Left lung (tissue), 4 donors: ENCODE measurements at regions not wholly inside any gene's neighbourhood (a gene's known extent, or its start where the extent isn't known, plus 50 kb on each side); places are given as distances from the start of the nearest gene placed in this dataset.
A peak's percentile ranks its signal among the peaks of the same experiment; 100 is the strongest.

Source experiments
- ATAC-seq: fragments of 200-7000 bp; cut with Tn5 transposase; one replicate; pipeline ENCODE4 v1.9.1; 2020; ENCODE audit warnings: moderate library complexity
- DNase-seq, 4 donors: peaks; one replicate each; pipeline ENCODE4 v3.0.0-alpha.2; 2013 to 2020
- H3K27ac ChIP-seq, 2 donors: fragments of 200-600 bp; sonication (generic) in 1 of 2; one replicate each; pipeline versions ENCODE4 v1.5.0 to v1.8.0; 2020 to 2021
- H3K27me3 ChIP-seq, 2 donors: fragments of 200-600 bp; sonication (generic) in 1 of 2; one replicate each; pipeline versions ENCODE4 v1.5.0 to v1.8.0; 2020 to 2021
- H3K36me3 ChIP-seq, 2 donors: fragments of 200-600 bp; sonication (generic) in 1 of 2; one replicate each; pipeline versions ENCODE4 v1.5.0 to v1.8.0; 2020 to 2021
- H3K4me1 ChIP-seq, 2 donors: fragments of 200-600 bp; one replicate each; pipeline ENCODE4 v1.8.0; 2021
- H3K4me3 ChIP-seq, 2 donors: fragments of 200-600 bp; sonication (generic) in 1 of 2; one replicate each; pipeline versions ENCODE4 v1.5.0 to v1.8.0; 2020 to 2021; ENCODE audit warnings: mild to moderate bottlenecking in 1 of 2
- H3K9me3 ChIP-seq, 2 donors: fragments of 200-600 bp; sonication (generic) in 1 of 2; one replicate each; pipeline versions ENCODE4 v1.5.0 to v1.8.0; 2020 to 2021
- intact Hi-C, 2 donors: fragments of 100-400 bp; cut with DNase I; formaldehyde crosslinking; loops; one replicate each; pipeline versions ENCODE4 v1.11.2 to v1.14.2; 2022
- TF ChIP-seq, protein P1 (sequence below), 2 donors: fragments of 200-600 bp; sonication (generic) in 1 of 2; IDR thresholded peaks; one replicate each; pipeline versions ENCODE4 v1.5.0 to v1.8.0; 2021; ENCODE audit warnings: antibody characterized with exemption in 2 of 2
- donor health status: DM: no; HTN: yes; CAD: no.
- donor health status: DM: no; HTN: no; CAD: no.

DNA sequence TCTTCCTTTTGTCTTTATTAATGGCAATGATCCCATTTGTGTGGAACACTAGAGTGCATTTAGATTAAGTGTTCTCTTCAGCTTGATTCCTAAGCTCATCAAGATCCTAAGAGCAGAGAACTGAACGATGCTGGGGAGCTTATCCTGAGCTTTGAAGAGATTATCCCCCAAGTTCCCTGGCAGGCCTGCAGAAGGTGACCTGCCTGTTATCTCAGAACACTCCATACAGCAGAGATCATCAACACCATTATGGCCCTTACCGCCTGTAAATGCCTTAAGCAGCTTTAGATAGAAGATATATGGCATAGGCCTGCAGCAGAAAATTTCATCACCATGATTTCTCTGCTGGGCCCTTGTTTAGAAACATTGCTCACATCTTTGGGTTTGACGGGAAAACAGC lies 779.9 kb upstream of the MAP3K7 start:
- no peaks in the 10 kb centered on the region for H3K36me3 ChIP-seq
- ATAC-seq (no peak), DNase-seq (no peak)
- H3K27me3 ChIP-seq: no peaks in the 10 kb centered on the region
- H3K4me3 ChIP-seq: no peak overlapping the region
- H3K9me3 ChIP-seq: peaks cover 0 to 6% of the 10 kb centered on the region in 2 donors
- TF ChIP-seq, protein P1, sequence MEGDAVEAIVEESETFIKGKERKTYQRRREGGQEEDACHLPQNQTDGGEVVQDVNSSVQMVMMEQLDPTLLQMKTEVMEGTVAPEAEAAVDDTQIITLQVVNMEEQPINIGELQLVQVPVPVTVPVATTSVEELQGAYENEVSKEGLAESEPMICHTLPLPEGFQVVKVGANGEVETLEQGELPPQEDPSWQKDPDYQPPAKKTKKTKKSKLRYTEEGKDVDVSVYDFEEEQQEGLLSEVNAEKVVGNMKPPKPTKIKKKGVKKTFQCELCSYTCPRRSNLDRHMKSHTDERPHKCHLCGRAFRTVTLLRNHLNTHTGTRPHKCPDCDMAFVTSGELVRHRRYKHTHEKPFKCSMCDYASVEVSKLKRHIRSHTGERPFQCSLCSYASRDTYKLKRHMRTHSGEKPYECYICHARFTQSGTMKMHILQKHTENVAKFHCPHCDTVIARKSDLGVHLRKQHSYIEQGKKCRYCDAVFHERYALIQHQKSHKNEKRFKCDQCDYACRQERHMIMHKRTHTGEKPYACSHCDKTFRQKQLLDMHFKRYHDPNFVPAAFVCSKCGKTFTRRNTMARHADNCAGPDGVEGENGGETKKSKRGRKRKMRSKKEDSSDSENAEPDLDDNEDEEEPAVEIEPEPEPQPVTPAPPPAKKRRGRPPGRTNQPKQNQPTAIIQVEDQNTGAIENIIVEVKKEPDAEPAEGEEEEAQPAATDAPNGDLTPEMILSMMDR (IDR thresholded peaks at IDR 0.05): no peak
- no peaks in the 10 kb centered on the region for H3K4me1 ChIP-seq
- intact Hi-C loops: no loop called here
- no peak overlapping the region for H3K27ac ChIP-seq

GRCh38 chr6:91358986-91359385 lies 772.1 kb upstream of the MAP3K7 start:
- peaks cover 0 to 1% of the 10 kb centered on the region in 2 donors for H3K9me3 ChIP-seq
- DNase-seq (no peak), ATAC-seq (no peak)
- H3K4me3 ChIP-seq: no peak overlapping the region
- no peaks in the 10 kb centered on the region for H3K27me3 ChIP-seq
- intact Hi-C loops: no loop called here
- TF ChIP-seq, protein P1 (IDR thresholded peaks at IDR 0.05): no peak
- H3K27ac ChIP-seq: no peak overlapping the region
- H3K4me1 ChIP-seq: no peaks in the 10 kb centered on the region
- no peaks in the 10 kb centered on the region for H3K36me3 ChIP-seq

DNA sequence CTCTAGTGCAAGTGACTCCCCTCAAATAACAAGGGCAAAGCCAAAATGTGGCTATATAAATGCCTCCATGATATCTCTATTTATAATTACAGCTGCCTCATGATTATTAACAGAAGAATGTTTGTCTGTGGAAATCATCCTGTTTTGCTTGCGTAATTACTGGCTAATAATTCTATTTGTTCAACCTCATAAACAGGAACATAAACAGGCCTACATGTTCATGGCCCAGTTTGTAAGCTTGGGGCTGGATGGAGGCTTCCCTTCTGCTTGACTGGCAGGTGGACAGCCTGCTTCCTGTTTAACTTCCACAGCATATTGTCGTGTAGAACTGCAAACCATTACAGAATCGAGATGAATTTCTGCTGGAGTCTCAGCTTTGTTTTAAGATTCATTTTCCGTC lies 766.0 kb upstream of the MAP3K7 start:
- Histone ChIP-seq H3K27ac (no peak overlapping the region), H3K36me3 (no peaks in the 10 kb centered on the region), H3K4me1 (no peaks in the 10 kb centered on the region), H3K27me3 (no peaks in the 10 kb centered on the region), H3K4me3 (no peak overlapping the region), H3K9me3 (peaks cover 0 to 1% of the 10 kb centered on the region in 2 donors)
- TF ChIP-seq, protein P1 (IDR thresholded peaks at IDR 0.05): no peak
- peak in 2 of 4 donors; percentile 27 to 40 for DNase-seq
- intact Hi-C loops: no loop called here
- no peak for ATAC-seq

- Histone ChIP-seq H3K4me3 (no peak overlapping the region), H3K9me3 (peaks cover 0 to 1% of the 10 kb centered on the region in 2 donors), H3K27ac (no peak overlapping the region), H3K36me3 (no peaks in the 10 kb centered on the region), H3K27me3 (no peaks in the 10 kb centered on the region), H3K4me1 (no peaks in the 10 kb centered on the region)
- TF ChIP-seq, protein P1 (IDR thresholded peaks at IDR 0.05): no peak
- peak in 1 of 4 donors; percentile 5 for DNase-seq
- intact Hi-C loops: no loop called here
- no peak for ATAC-seq
Measured at GRCh38 chr6:91352321-91352720, 765.4 kb upstream of the MAP3K7 start.

DNA sequence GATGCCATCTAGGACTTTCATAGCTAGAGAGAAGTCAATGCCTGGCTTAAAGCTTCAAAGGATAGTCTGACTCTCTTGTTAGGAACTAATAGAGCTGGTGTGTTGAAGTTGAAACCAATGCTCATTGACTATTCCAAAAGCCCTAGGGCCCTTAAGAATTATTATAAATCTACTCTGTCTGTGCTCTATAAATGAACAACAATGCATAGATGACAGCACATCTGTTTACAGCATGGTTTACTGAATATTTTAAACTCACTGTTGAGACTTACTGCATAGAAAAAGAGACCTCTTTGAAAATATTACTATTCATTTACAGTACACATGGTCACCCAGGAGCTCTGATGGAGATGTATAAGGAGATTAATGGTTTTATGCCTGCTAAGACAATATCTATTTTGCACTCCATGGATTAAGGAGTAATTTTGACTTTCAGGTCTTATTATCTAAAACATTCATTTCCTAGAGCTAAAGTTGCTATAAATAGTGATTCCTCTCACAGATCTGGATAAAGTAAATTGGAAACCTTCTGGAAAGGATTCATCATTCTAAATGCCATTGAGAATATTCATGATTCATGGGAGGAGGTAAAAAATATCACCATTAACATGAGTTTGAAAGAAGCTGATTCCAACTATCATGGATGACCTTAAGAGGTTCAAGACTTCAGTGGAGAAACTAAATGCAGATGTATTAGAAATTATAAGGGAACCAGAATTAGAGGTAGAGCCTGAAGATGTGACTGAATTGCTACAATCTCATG lies 763.5 kb upstream of the MAP3K7 start:
- H3K9me3 ChIP-seq: peaks cover 0 to 1% of the 10 kb centered on the region in 2 donors
- no peaks in the 10 kb centered on the region for H3K27me3 ChIP-seq
- H3K36me3 ChIP-seq: no peaks in the 10 kb centered on the region
- H3K4me3 ChIP-seq: no peak overlapping the region
- ATAC-seq: no peak
- intact Hi-C loops: no loop called here
- no peak for DNase-seq
- no peak overlapping the region for H3K27ac ChIP-seq
- TF ChIP-seq, protein P1 (IDR thresholded peaks at IDR 0.05): no peak
- H3K4me1 ChIP-seq: no peaks in the 10 kb centered on the region
